Hepatocyte (in vitro differentiated cells): ENCODE measurements at regions not wholly inside any gene's neighbourhood (a gene's known extent, or its start where the extent isn't known, plus 50 kb on each side); places are given as distances from the start of the nearest gene placed in this dataset.

ENCODE experiments used
- DNase-seq: peaks from one replicate; pipeline ENCODE4 v3.0.0-alpha.2; 2016; ENCODE audit warnings: low spot score
- H2AFZ ChIP-seq: fragments of 200-600 bp; sonication (generic); 2 replicates; pipeline ENCODE4 v1.6.0; 2016; ENCODE audit warnings: antibody characterized with exemption, mild to moderate bottlenecking
- H3K27ac ChIP-seq: fragments of 200-600 bp; sonication (generic); 2 replicates; pipeline ENCODE4 v1.5.1; 2016; ENCODE audit warnings: mild to moderate bottlenecking
- H3K27me3 ChIP-seq: fragments of 200-600 bp; sonication (generic); 2 replicates; pipeline ENCODE4 v1.6.1; 2016
- H3K36me3 ChIP-seq: fragments of 200-600 bp; sonication (generic); replicated peaks from 2 replicates; pipeline ENCODE4 v1.5.1; 2016; ENCODE audit warnings: low read depth; ENCODE audit not compliant: insufficient read depth
- H3K4me1 ChIP-seq: fragments of 200-600 bp; sonication (generic); 2 replicates; pipeline ENCODE4 v1.5.1; 2016; ENCODE audit warnings: mild to moderate bottlenecking, moderate library complexity; ENCODE audit not compliant: insufficient read depth
- H3K4me2 ChIP-seq: fragments of 200-600 bp; sonication (generic); 2 replicates; pipeline ENCODE4 v1.6.0; 2016
- H3K4me3 ChIP-seq: fragments of 200-600 bp; sonication (generic); 2 replicates; pipeline ENCODE4 v1.5.1; 2016; ENCODE audit warnings: mild to moderate bottlenecking
- H3K79me2 ChIP-seq: fragments of 200-600 bp; sonication (generic); 2 replicates; pipeline ENCODE4 v1.6.0; 2017; ENCODE audit warnings: mild to moderate bottlenecking
- H3K9me2 ChIP-seq: fragments of 200-600 bp; sonication (generic); replicated peaks from 2 replicates; pipeline ENCODE4 v1.6.0; 2017; ENCODE audit warnings: mild to moderate bottlenecking; ENCODE audit not compliant: insufficient read depth
- H3K9me3 ChIP-seq: fragments of 200-600 bp; sonication (generic); 2 replicates; pipeline ENCODE4 v1.5.1; 2016; ENCODE audit warnings: low read depth, mild to moderate bottlenecking
- H4K20me1 ChIP-seq: fragments of 200-600 bp; sonication (generic); 2 replicates; pipeline ENCODE4 v1.6.0; 2016; ENCODE audit warnings: mild to moderate bottlenecking; ENCODE audit not compliant: insufficient read depth, poor library complexity, severe bottlenecking
- CTCF ChIP-seq: fragments of 200-600 bp; sonication (generic); IDR thresholded peaks from 2 replicates; pipeline ENCODE4 v1.5.1; 2016; ENCODE audit warnings: antibody characterized with exemption, mild to moderate bottlenecking; ENCODE audit not compliant: poor library complexity
- EZH2 ChIP-seq: fragments of 200-600 bp; sonication (generic); IDR thresholded peaks from 2 replicates; pipeline ENCODE4 v1.6.1; 2016; ENCODE audit warnings: antibody characterized with exemption, mild to moderate bottlenecking, borderline replicate concordance
- EZH2phosphoT487 ChIP-seq: fragments of 200-600 bp; sonication (generic); IDR thresholded peaks from one replicate; pipeline ENCODE4 v1.6.1; 2018; ENCODE audit warnings: antibody characterized with exemption, mild to moderate bottlenecking, low read depth, moderate library complexity; ENCODE audit not compliant: unreplicated experiment, severe bottlenecking
- WGBS: methylation state at CpG from one replicate; pipeline ENCODE4 v1.1.6; 2016; ENCODE audit warnings: low lambda C conversion rate; ENCODE audit errors: missing lambda C conversion rate; 5-methylcytosine and 5-hydroxymethylcytosine counted together

- WGBS: 80% methylated on average over 3 of the region's 3 CpGs
- H2AFZ ChIP-seq: peak overlapping the region; percentile 2
- peak overlapping the region; percentile 12 for H3K27ac ChIP-seq
Measured at GRCh38 chr7:46549892-46550639, 629.0 kb upstream of the IGFBP3 start.

DNA sequence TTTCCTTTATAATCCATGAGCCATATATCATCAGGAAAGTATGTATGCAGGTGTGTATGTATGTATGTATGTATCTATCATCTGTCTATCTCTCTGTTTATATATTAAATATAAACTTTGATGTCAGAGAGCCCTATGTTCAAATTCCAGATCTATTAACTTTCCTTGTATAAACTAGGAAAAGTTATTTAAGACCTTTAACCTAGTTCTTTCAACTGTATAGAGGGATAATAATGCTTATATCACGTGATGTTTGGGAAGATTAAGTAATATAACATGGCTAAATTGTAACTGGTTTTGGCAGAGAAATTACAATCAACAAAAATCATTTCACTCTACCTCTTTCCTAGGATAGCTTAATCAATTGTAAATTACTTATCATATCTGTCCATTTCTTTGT lies 628.3 kb upstream of the IGFBP3 start:
- 97% methylated on average over 1 of the region's 1 CpG for WGBS
- peaks cover 11% of the 10 kb centered on the region for H3K4me1 ChIP-seq
- no peaks in the 10 kb centered on the region for H3K9me2 ChIP-seq
- H3K79me2 ChIP-seq: no peaks in the 10 kb centered on the region
- no peaks in the 10 kb centered on the region for H4K20me1 ChIP-seq
- H3K4me3 ChIP-seq: no peak overlapping the region
- TF ChIP-seq EZH2: no peak
- TF ChIP-seq CTCF: no peak
- TF ChIP-seq EZH2phosphoT487: no peak
- H3K4me2 ChIP-seq: no peak overlapping the region
- no peaks in the 10 kb centered on the region for H3K27me3 ChIP-seq
- H3K36me3 ChIP-seq: no peaks in the 10 kb centered on the region
- no peaks in the 10 kb centered on the region for H3K9me3 ChIP-seq
- no peak overlapping the region for H2AFZ ChIP-seq
- H3K27ac ChIP-seq: peak overlapping the region; percentile 12
- no peak for DNase-seq

More at GRCh38 chr7:46549892-46550639, 629.0 kb upstream of the IGFBP3 start:
- no peak for DNase-seq
- Histone ChIP-seq H3K36me3 (no peaks in the 10 kb centered on the region), H3K4me3 (no peak overlapping the region), H3K27me3 (no peaks in the 10 kb centered on the region), H3K4me2 (no peak overlapping the region), H3K79me2 (no peaks in the 10 kb centered on the region), H3K4me1 (peaks cover 6% of the 10 kb centered on the region), H4K20me1 (no peaks in the 10 kb centered on the region), H3K9me2 (no peaks in the 10 kb centered on the region), H3K9me3 (no peaks in the 10 kb centered on the region)
- TF ChIP-seq EZH2 (no peak), EZH2phosphoT487 (no peak), CTCF (no peak)

DNA sequence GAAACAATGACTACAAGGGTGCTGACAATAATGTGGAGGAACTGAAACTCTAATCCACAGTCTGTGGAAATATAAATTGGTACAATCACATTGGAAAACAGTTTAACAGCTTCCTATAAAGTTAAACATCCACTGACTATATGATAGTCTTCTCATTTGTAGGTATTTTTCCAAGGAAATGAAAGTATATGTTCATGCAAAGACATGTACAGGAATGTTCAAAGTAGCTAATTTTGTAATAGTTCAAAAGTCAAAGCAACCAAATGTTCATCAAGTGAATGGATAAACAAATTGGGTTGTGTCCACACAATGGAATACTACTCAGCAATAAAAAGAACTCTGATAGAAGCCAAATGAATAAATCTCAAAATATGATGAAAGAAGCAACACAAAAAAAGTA lies 626.0 kb upstream of the IGFBP3 start:
- no peak for DNase-seq
- H3K27ac ChIP-seq: no peak overlapping the region
- TF ChIP-seq CTCF: no peak
- H3K36me3 ChIP-seq: no peaks in the 10 kb centered on the region
- H2AFZ ChIP-seq: no peak overlapping the region
- H3K79me2 ChIP-seq: no peaks in the 10 kb centered on the region
- no peaks in the 10 kb centered on the region for H3K9me2 ChIP-seq
- H3K4me3 ChIP-seq: no peak overlapping the region
- H4K20me1 ChIP-seq: no peaks in the 10 kb centered on the region
- peaks cover 17% of the 10 kb centered on the region for H3K4me1 ChIP-seq
- H3K9me3 ChIP-seq: no peaks in the 10 kb centered on the region
- H3K27me3 ChIP-seq: no peaks in the 10 kb centered on the region
- H3K4me2 ChIP-seq: no peak overlapping the region

GRCh38 chr7:46545790-46546189 lies 624.7 kb upstream of the IGFBP3 start:
- 80% methylated on average over 1 of the region's 1 CpG for WGBS
- H2AFZ ChIP-seq: no peak overlapping the region
- DNase-seq: no peak
- H3K4me3 ChIP-seq: no peak overlapping the region
- peaks cover 17% of the 10 kb centered on the region for H3K4me1 ChIP-seq
- no peaks in the 10 kb centered on the region for H3K36me3 ChIP-seq
- H3K9me3 ChIP-seq: no peaks in the 10 kb centered on the region
- H4K20me1 ChIP-seq: no peaks in the 10 kb centered on the region
- no peaks in the 10 kb centered on the region for H3K27me3 ChIP-seq
- TF ChIP-seq EZH2 (no peak), EZH2phosphoT487 (no peak), CTCF (no peak)
- no peaks in the 10 kb centered on the region for H3K79me2 ChIP-seq
- peak overlapping the region; percentile 76 for H3K27ac ChIP-seq
- no peak overlapping the region for H3K4me2 ChIP-seq
- no peaks in the 10 kb centered on the region for H3K9me2 ChIP-seq
